Medulla oblongata (tissue), 1 donor: ENCODE measurements at regions not wholly inside any gene's neighbourhood (a gene's known extent, or its start where the extent isn't known, plus 50 kb on each side); places are given as distances from the start of the nearest gene placed in this dataset.

Experiments used
- DNase-seq: peaks from one replicate; pipeline ENCODE4 v3.0.0-alpha.2; 2015; ENCODE audit errors: extremely low spot score

DNA sequence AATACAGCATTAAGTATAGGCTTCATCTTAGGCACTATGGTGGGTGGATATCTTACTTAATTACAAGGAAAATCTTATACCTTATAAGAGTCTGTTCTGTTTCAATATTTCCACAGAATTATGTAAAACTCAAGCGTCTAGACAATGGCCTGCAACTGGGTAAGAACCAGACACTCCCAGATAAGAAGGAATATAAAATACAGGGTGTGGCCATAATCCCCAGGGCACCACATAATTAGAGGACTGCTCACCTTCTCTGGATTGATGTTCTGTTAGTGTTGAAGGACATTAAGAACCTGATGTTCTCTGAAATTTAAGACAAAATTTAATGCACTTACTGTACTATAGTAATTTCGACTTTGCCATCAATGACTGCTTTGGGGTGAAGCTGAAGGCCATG, 198.2 kb upstream of the ARSJ start:
- no peak for DNase-seq

DNA sequence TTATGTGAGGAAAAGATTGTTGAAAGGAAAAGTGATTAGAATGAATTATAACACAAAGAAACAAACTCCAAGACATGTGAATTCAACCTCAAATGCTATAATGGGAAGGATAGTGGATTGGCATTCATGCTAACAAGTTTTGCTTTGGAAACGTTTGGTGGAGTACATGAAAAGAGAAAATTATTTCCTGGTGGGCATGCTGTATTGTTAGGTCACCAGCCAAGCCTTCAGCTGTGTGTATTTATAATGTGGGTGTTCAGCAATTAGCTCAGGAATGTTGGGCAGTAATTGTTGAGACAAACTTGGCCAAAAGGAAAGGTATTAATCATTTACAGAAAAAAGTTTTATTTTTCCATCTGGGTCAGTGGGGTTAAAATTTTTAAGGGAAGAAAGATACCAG, 198.9 kb upstream of the ARSJ start:
- no peak for DNase-seq

DNA sequence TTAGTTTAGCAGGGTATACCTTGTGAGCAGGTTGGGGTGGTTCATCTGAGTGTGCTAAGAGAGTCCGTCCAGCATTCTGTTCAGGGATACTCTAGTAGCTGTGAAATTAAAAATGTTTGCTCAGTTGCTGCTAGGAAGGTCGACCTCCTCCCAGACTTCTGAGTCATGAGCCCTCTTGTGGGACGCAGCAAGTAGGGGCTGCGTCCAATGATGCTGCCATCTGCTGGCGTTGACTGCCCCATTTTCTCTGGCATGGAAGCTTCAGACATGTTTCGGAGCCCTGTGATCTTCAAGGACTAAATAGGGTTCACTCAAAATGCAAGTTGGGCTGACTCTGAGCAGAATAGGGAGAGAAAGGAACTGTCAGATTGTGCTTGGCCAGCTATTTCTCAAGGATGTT, 201.0 kb upstream of the ARSJ start:
- DNase-seq = peak; percentile 55

DNA sequence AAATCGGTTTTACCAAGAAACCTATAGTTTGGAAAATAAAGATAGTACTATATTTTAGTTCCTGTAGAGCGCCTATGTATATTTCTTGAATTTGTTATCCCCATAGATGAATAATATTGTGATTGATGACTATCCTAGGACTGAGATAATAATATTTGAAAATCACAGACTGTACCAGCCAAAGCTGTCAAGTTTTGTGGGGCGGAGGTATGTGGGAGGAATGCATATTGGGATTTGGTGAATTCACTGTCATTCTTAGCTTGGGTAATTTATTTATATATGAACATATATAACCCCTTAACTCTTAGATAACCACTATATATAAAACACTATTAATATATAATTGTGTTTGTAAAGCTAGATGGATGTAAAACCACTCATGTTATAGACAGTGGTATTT, 205.5 kb upstream of the ARSJ start:
- no peak for DNase-seq

DNA sequence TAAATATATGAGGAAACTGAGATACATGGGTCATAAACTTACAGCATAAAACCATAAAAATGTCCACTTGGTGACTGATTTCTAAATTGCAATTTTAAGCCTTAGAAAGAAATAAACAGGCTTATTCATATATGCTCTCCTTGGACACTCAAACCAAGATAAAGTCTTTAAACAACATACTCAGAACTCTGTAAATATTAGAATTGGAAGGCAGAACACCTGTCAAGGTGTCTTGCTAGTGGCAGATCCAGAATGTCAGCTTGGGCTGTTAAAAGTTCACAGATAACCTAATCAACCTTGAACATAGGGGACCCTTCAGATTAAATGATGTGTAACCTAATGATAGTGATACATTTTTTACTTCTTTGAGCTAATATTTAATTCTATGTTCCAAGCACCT, 208.1 kb upstream of the ARSJ start:
- no peak for DNase-seq

DNA sequence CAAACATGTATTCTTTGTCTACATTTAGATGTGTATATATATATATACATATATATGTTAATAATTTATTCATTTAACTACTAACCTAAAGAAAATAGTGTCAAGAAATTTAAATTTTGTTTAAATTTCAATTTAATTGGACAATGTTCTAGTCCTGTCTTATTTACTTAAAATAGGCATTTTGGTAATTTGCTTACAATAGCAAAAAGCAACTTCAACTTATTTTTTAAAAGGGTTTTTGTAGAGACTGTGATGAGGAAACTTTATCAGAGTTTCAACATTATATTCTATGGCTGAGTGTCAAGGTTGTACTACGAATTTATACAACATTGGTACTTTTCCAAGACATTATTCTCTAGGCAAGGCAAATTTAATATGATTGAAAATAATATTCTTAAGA, 212.0 kb upstream of the ARSJ start:
- DNase-seq = no peak

DNA sequence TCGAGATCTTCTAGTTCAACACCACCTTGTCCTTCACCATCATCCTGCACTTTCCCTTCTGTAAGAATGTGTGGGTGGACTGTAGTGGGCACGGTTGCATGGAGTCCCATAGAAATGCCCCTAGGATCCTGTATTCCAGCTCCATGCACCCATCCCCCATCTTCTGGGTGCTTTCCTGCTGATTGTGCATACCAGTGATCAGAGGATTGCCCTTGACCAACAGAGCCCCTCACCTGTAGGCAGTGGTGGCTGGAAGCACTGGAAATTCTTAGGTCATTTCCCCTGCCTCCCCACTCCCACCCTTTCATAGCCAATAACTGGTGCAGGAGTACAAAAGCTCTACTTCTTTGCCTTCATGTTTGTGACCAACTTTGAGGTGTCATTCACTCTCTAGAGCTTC, 213.4 kb upstream of the ARSJ start:
- DNase-seq = no peak

DNA sequence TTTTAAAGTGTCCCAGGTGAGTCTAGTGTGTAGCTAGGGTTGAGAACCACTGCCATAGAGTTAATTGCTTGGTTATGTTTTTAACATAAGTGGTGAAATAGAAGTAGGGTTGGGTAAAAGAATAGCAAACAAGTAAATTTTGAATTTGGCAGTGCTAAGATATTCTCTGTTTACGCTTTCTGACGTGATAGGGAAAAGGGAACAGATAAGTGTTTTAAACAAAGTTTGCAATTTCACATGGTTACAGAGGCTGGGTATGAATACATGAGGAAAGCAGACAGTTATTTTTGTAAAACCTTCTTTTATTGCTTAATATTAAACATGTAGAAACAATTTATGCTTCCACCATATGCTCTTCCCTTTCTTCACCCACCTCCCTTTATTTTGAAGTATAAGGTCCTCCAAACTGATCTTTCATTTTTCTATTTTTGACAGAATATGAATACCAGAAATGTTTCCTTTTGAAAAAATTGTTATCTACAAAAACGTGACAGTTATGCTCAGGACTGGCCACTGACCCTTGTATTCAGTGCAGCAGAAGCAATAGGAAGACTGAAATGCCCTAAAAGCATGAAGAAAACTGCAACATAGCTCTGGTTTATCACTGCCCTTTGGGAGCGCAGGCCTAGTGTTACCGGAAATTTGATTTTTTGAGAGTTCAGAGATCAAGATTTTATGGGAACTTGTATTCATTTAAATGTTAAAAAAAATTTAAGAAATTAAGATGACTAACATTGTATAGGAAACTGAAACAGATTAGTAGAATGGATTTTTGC, 214.4 kb upstream of the ARSJ start:
- DNase-seq = no peak

DNA sequence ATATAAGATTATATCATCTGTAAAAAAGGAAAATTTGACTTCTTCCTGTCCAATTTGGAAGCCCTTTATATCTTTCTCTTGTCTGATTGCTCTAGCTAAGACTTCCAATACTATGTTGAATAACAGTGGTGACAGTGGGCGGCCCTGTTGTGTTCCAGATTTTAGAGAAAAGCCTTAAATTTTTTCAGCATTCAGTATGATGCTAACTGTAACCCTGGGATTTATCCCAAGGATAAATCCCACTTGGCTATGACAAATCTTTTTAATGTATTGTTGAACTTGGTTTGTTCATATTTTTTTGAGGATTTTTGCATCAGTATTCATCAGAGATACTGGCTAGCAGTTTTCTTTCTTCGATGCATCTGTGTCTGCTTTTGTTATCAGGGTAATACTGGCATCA, 217.2 kb upstream of the ARSJ start:
- DNase-seq = no peak

DNA sequence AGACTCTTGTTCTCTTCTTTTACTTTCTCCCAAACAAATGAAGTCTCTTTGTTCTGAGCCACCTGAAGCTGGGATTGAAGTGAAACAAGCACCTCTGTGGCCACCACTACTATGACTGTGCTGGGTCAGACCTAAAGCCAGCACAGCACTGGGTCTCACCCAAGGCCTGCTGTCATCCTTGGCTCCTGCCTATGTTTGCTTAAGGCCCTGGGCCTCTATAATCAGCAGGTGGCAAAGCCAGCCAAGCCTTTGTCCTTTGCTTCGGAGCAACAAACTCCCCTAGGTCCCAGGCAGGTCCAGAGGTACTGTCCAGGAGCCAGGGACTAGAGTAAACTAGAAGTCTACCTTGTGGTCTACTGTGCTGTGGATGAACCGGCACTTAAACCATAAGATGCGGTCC, 220.6 kb upstream of the ARSJ start:
- DNase-seq = no peak

DNA sequence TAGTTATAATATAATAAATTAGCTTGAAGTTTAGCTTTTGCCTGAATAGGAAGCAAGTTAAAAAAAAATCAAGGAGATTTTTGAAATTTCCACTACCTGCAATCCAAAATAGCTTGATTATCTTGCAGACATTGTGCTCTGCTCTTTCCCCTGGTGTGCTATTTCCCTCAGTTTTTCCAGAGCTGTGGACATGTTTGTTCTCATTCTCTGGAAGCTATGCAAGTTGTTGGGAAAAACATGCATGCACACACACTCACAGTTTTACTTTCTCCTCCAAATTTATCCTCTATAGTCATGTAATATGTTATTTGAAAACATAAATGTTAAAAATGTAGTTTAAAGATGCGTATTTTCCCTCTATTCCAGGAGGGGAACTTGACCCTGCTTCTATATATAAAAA, 225.8 kb upstream of the ARSJ start:
- no peak for DNase-seq

DNA sequence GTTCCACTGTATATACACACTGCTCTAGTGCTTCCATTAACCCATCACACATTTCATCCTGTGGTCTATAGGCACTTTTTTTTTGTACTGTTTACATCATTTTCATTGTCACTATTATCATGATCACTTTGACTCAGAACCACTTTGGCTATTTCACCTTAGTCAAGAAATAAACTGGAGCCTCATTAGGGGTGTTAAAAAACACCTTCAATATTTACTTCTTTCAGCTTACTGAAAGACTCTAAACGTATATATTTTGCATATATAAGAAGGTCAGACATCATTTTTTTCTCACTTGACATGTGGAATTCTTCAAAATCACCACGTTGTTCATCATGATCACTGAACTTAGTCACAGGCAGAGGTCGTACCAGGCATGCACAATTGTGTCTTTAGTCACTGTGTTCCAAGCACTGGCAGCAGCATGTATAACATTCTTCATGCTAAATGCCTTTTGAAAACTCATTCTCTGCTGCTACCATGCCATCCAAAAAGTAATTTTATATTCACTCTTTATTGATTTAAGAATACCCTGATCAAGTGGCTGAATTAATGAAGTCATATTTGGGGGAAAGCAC, 229.2 kb upstream of the ARSJ start:
- DNase-seq = no peak

DNA sequence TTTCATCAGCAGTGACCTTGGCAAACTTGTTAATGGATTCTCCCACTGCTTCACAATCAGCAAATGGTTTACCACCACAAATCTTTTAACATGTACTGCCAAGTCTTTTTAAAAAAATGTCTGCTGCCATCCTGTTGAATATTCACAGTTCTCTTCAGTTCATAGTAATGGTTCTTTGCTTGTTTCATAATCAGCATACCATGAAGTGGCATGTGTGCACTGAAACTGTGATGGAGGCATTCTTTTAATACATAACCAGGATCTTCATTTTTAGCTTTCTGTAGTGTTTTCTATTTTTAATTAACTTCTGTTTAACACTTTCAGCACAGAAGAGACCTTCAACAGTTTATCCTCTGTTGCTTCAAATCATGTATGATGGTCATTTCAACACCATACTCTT, 230.1 kb upstream of the ARSJ start:
- no peak for DNase-seq

DNA sequence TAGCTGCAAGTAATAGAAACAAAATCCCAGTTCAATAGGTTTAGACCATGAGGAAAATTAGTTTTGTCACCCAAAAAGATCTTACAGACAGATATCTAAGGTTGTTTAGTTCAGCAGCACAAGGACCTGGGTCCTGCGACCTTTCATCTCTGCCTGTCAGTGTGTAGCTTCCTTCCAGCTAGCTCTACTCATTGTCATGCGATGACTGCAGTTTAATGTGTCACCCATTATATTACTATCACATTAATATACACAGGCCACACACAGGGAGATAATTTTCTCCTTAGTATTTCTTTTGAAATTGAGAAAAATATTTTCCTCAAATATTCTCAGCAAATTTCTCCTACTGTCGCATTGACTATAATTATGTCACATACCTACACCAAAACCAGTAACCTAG, 232.1 kb upstream of the ARSJ start:
- no peak for DNase-seq

DNA sequence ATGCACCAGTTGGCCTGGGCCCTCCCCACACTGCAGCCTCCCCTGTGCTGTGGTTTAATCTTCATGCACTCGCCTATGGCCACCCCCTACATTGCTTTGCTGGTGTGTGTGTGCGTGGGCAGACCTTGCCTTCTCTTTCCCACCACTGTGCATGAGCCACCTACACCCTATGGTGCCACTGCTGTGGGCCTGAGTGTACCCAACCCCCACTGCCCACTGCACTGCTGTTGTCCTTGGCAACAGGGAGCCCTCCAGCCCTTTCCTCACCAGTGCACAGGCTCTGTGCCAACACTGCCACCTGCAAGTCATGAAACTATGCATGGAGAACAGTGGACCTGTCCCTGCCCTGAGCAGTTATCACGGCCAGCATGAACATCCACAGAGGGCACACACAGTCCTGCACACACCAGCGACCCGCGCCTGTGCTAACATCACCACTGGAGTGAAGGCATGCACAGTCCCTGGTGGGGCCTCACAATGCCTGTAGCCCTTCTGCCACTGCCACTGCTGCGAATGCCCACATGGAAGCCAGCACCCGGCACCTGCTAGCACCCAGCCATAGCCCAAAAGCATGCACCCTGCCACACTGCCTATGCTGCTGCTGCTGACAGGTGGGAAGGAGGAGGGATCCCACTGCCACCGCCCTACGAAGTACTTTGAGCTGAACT, 237.8 kb upstream of the ARSJ start:
- DNase-seq = no peak

DNA sequence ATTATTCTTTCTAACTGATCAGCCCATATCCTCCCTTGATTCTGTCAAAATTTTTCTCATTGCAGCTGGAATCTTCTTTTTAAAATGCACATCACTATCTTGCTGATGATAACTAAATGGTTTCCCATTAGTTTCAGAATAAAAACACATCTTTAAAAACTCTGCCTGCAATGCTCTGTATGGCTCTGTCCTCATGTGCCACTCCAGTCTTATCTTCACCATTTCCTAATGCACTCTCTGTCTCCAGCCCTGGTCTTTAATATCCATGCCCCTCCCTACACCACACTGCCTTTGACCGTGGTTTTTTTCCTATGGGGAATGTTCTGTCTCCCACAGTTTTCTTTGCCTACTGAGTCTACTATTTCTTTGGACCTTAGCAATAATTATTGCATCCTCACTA, 244.1 kb upstream of the ARSJ start:
- no peak for DNase-seq

DNA sequence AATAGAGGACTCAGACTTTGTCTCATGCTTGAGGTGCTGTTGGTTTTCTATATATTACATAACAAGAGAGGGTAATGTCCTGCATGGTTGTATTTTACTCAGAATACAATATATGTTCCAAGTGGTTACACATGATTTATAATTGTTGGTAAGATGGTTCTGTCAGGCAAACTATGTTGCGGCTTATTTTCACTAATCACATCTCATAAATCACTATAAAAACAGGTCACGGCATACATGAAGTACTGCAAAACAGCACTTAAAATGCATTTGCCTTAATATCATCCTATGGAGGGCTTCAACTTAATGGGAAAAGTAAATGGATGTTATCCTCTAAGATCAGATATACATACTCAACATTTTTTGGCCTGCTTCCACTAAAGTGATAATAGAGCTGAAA, 246.0 kb upstream of the ARSJ start:
- DNase-seq = no peak

DNA sequence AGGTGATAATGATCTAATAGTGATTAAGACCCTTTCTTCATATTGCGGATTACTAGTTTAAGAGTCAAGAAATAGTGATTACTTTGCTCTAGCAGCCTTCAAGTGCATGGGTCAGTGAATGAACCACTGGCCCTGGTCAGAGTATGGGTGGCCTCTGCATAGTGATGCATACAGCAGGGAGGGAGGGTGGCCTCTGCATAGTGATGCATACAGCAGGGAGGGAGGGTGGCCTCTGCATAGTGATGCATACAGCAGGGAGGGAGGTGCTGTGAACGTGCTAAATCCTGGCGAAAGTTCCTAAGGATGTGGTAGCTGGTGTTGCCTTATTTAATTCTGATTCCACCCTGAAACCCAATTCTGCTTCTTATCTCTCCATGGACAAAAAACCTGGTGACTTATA, 246.7 kb upstream of the ARSJ start:
- no peak for DNase-seq

DNA sequence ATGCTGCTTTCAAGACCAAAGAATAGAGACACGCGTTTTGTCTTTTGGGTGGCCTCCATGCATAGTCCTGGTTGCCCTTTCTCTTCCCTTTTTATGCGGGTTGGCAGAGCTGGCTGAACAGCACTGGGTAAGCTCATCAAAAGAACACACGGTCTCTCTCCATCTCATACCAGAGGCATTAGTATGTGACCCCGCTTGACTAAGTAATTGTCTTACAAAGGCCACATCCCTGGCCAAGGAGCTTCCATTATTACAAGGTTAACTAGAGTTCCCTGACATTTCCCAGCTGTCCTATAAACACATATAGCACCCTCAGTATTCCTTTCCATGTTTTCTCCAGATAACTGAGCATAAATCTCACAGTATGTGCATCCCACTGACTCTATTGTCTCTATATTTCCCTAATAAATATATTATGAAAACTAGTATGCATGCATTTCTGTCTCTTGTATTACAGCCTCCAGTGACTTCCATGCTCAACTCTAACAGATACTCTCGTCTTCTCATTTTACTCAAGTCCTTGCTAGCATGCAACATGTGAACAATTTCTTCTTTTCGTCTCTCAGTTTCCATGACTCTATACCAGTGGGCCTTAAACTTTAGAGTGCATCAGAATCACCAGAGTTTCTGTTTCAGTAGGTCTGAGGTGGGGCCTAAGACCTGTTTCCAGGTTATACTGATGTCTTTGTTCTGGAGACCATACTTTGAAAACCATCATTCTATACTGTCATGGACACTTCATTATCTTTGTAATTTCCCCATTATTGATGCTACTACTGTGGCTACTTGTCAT, 247.7 kb upstream of the ARSJ start:
- DNase-seq = no peak

DNA sequence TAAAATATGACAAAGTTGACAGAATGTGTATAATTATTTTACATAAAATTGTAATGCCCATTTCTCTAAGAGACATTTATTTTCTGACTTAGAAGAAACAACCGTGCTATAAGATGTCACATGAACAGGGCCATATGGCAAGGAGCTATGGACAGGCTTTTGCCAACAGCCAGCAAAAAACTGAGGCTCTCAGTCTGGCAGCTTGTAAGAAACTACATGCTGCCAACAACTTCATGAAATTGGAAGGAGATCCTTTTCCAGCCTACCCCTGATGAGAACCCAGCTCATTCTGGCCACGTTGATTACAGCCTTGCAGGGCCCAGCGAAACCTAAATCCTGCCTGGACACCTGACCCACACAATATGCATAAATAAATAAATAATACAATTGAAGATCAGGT, 250.3 kb upstream of the ARSJ start:
- DNase-seq = no peak

DNA sequence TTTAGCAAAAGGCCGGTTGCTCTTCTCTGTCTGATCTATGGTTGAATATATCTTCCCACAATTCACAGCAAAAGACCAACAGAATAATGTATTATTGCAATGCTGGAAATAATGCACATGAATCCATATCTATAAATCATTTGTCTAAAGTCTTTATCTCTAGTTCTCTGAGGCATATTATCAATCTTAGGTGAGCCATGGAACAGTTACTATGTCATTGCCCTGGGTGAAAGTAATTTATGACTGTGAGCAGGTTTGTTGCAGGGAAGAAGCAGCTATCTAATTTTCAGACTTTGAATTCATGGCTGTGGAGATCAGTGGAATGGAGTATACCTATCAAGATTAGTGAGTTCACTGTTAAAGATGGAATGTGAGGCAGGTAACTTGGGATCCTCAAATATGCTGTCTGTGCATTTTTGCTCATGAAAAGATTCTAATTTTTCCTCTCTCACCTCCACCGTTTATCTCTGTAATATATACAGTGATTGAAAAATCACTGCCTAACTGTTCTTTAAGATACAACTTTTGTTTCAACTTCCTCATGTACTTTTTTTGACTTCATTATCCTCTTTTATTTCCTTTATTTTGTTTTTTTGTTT, 256.8 kb upstream of the ARSJ start:
- no peak for DNase-seq

DNA sequence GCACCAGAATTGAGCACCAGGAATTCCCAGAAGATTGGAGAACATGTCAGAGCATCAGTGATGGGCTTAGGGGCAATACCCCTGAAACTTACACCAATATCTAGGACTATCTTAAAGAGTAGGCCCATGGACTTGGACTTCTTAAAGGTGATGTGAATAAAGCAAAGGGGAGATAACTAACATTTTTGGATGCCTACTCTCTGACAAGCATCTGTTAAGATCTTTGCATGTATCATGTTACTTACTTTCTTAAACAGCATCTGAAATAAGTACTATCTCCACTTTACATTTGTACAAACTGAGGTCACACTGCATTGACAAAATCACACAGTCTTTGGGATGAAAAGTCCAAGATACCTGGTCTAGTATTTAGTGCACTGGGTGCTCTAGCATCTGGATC, 258.6 kb upstream of the ARSJ start:
- no peak for DNase-seq
